Upper lobe of left lung (tissue), 6 donors: ENCODE measurements at regions not wholly inside any gene's neighbourhood (a gene's known extent, or its start where the extent isn't known, plus 50 kb on each side); places are given as distances from the start of the nearest gene placed in this dataset.
"Not testable (repeated sequence)": the region's sequence is repeated elsewhere in the genome, so short reads cannot be mapped to it uniquely, and the experiment has no call there.

Experiments used
- ATAC-seq, 2 donors: fragments of 200-7000 bp; cut with Tn5 transposase; one replicate each; pipeline ENCODE4 v1.9.1; 2022; ENCODE audit warnings: mild to moderate bottlenecking in 2 of 2, moderate library complexity in 2 of 2; ENCODE audit not compliant: low FRiP score in 2 of 2
- DNase-seq, 2 donors: peaks; one replicate each; pipeline ENCODE4 v3.0.0-alpha.2; 2019 to 2020
- H3K27ac ChIP-seq, 4 donors: fragments of 200-600 bp; sonication (generic); one replicate each; pipeline ENCODE4 v1.5.1; 2016 to 2019
- H3K27me3 ChIP-seq, 4 donors: fragments of 200-600 bp; sonication (generic); one replicate each; pipeline ENCODE4 v1.5.1; 2017 to 2019
- H3K36me3 ChIP-seq, 4 donors: fragments of 200-600 bp; sonication (generic); one replicate each; pipeline ENCODE4 v1.5.1; 2016 to 2019
- H3K4me1 ChIP-seq, 4 donors: fragments of 200-600 bp; sonication (generic); one replicate each; pipeline ENCODE4 v1.5.1; 2018 to 2019
- H3K4me3 ChIP-seq, 4 donors: fragments of 200-600 bp; sonication (generic); one replicate each; pipeline ENCODE4 v1.5.1; 2017 to 2019; ENCODE audit warnings: mild to moderate bottlenecking in 2 of 4, moderate library complexity in 1 of 4
- H3K9me3 ChIP-seq, 4 donors: fragments of 200-600 bp; sonication (generic); one replicate each; pipeline ENCODE4 v1.5.1; 2018 to 2019
- CTCF ChIP-seq, 6 experiments: fragments of 450-650 bp in 4 of 6; fragments of 200-600 bp in 2 of 6; sonication (generic) in 2 of 6; IDR thresholded peaks; one replicate each; pipeline ENCODE4 v1.5.1; 2016 to 2019; ENCODE audit warnings: antibody characterized with exemption in 6 of 6
- EP300 ChIP-seq, 4 donors: sonication (generic); formaldehyde crosslinking; IDR thresholded peaks; one replicate each; pipeline ENCODE4 v1.5.1; 2017; ENCODE audit warnings: antibody characterized with exemption in 4 of 4, control low read depth in 2 of 4
- POLR2A ChIP-seq, 4 donors: fragments of 450-650 bp; IDR thresholded peaks; one replicate each; pipeline ENCODE4 v1.5.1; 2016 to 2017; ENCODE audit warnings: antibody characterized with exemption in 4 of 4, mild to moderate bottlenecking in 2 of 4
- POLR2AphosphoS5 ChIP-seq, 2 donors: sonication (generic); formaldehyde crosslinking; IDR thresholded peaks; one replicate each; pipeline ENCODE4 v1.5.1; 2017; ENCODE audit warnings: antibody characterized with exemption in 2 of 2
- WGBS, 2 donors: methylation state at CpG; one replicate each; pipeline ENCODE4 v1.1.5; 2017 to 2018; 5-methylcytosine and 5-hydroxymethylcytosine counted together
- donor health status: DM: no; HTN: no; CAD: no; lungs with moderate emphysema.
- donor health status: DM: no; HTN: yes; CAD: no; lungs with severe emphysema.

GRCh38 chr20:48492715-48493070 is 335.1 kb downstream of the PREX1 start:
- TF ChIP-seq POLR2AphosphoS5 (IDR thresholded peaks at IDR 0.05) (no peak), CTCF (IDR thresholded peaks at IDR 0.05) (no peak), EP300 (IDR thresholded peaks at IDR 0.05) (no peak), POLR2A (IDR thresholded peaks at IDR 0.05) (no peak)
- ATAC-seq (no peak), DNase-seq (no peak)
- Histone ChIP-seq H3K4me1 (no peaks in the 10 kb centered on the region), H3K9me3 (no peaks in the 10 kb centered on the region), H3K27me3 (no peaks in the 10 kb centered on the region), H3K4me3 (no peak overlapping the region), H3K36me3 (no peaks in the 10 kb centered on the region), H3K27ac (no peak overlapping the region)
- WGBS, 2 donors = 83 to 95% methylated on average over 3 to 11 of the region's 11 CpGs

GRCh38 chr20:48492015-48492714 is 335.6 kb downstream of the PREX1 start:
- Histone ChIP-seq H3K4me3 (no peak overlapping the region), H3K27ac (no peak overlapping the region), H3K36me3 (no peaks in the 10 kb centered on the region), H3K9me3 (no peaks in the 10 kb centered on the region), H3K27me3 (no peaks in the 10 kb centered on the region), H3K4me1 (no peaks in the 10 kb centered on the region)
- no peak for ATAC-seq
- DNase-seq = no peak
- 82 to 83% methylated on average over 15 to 17 of the region's 17 CpGs for WGBS, 2 donors
- TF ChIP-seq POLR2AphosphoS5 (IDR thresholded peaks at IDR 0.05) (no peak), POLR2A (IDR thresholded peaks at IDR 0.05) (no peak), CTCF (IDR thresholded peaks at IDR 0.05) (no peak), EP300 (IDR thresholded peaks at IDR 0.05) (no peak)

- TF ChIP-seq POLR2A (IDR thresholded peaks at IDR 0.05) (no peak), CTCF (IDR thresholded peaks at IDR 0.05) (no peak), POLR2AphosphoS5 (IDR thresholded peaks at IDR 0.05) (no peak), EP300 (IDR thresholded peaks at IDR 0.05) (no peak)
- H3K27me3 ChIP-seq = no peaks in the 10 kb centered on the region
- 80 to 83% methylated on average over 9 to 10 of the region's 10 CpGs for WGBS, 2 donors
- DNase-seq = no peak
- no peak overlapping the region for H3K4me3 ChIP-seq
- no peak overlapping the region for H3K27ac ChIP-seq
- H3K36me3 ChIP-seq = no peaks in the 10 kb centered on the region
- no peaks in the 10 kb centered on the region for H3K9me3 ChIP-seq
- ATAC-seq = no peak
- no peaks in the 10 kb centered on the region for H3K4me1 ChIP-seq
These were observed 336.6 kb downstream of the PREX1 start for GRCh38 chr20:48490961-48491831.

- ATAC-seq, H3K36me3 ChIP-seq, H3K4me3 ChIP-seq, DNase-seq, H3K4me1 ChIP-seq, H3K9me3 ChIP-seq, H3K27me3 ChIP-seq, H3K27ac ChIP-seq: not testable (repeated sequence)
- 70 to 85% methylated on average over 3 to 7 of the region's 7 CpGs for WGBS, 2 donors
These were observed 337.5 kb downstream of the PREX1 start for GRCh38 chr20:48490341-48490740.

GRCh38 chr20:48489656-48490055 is 338.1 kb downstream of the PREX1 start:
- DNase-seq (no peak), ATAC-seq (no peak)
- Histone ChIP-seq H3K4me3 (no peak overlapping the region), H3K4me1 (no peaks in the 10 kb centered on the region), H3K27me3 (no peaks in the 10 kb centered on the region), H3K9me3 (no peaks in the 10 kb centered on the region), H3K27ac (no peak overlapping the region), H3K36me3 (no peaks in the 10 kb centered on the region)
- TF ChIP-seq POLR2AphosphoS5 (IDR thresholded peaks at IDR 0.05) (no peak), CTCF (IDR thresholded peaks at IDR 0.05) (no peak), POLR2A (IDR thresholded peaks at IDR 0.05) (no peak), EP300 (IDR thresholded peaks at IDR 0.05) (no peak)
- WGBS, 2 donors = 50% methylated on average over 3 to 8 of the region's 8 CpGs
